DND-41 (cell line): ENCODE measurements at regions not wholly inside any gene's neighbourhood (a gene's known extent, or its start where the extent isn't known, plus 50 kb on each side); places are given as distances from the start of the nearest gene placed in this dataset.

ENCODE experiments used
- ATAC-seq: fragments of 200-7000 bp; cut with Tn5 transposase; 3 replicates; pipeline ENCODE4 v1.9.1; 2021; ENCODE audit warnings: low read depth; ENCODE audit not compliant: insufficient read depth
- DNase-seq: peaks from one replicate; pipeline ENCODE4 v3.0.0-alpha.2; 2020
- H2AFZ ChIP-seq: 2 replicates; pipeline ENCODE4 v1.6.0; 2012; ENCODE audit warnings: low read depth, low read length
- H3K27ac ChIP-seq: 2 replicates; pipeline ENCODE4 v1.5.1; 2012; ENCODE audit warnings: low read length, inconsistent platforms
- H3K27me3 ChIP-seq: fragments of 200-600 bp; sonication (generic); 2 replicates; pipeline ENCODE4 v1.6.0; 2012; ENCODE audit warnings: low read length, mild to moderate bottlenecking, inconsistent platforms; ENCODE audit not compliant: insufficient read depth, poor library complexity
- H3K36me3 ChIP-seq: 2 replicates; pipeline ENCODE4 v1.5.1; 2012; ENCODE audit warnings: low read length, inconsistent platforms; ENCODE audit not compliant: insufficient read depth
- H3K4me1 ChIP-seq: 2 replicates; pipeline ENCODE4 v1.5.1; 2012; ENCODE audit warnings: mild to moderate bottlenecking, low read length; ENCODE audit not compliant: insufficient read depth
- H3K4me2 ChIP-seq: 2 replicates; pipeline ENCODE4 v1.6.0; 2012; ENCODE audit warnings: mild to moderate bottlenecking, moderate library complexity, low read length, inconsistent platforms; ENCODE audit not compliant: insufficient read depth
- H3K4me3 ChIP-seq, 2 experiments: fragments of 200-600 bp in 1 of 2; shearing (Covaris generic) in 1 of 2; 2 replicates each; pipeline ENCODE4 v1.5.1; 2012 to 2016; ENCODE audit warnings: inconsistent platforms in 2 of 2, low read length in 2 of 2, mild to moderate bottlenecking in 2 of 2, low read depth in 1 of 2, moderate library complexity in 1 of 2
- H3K79me2 ChIP-seq: 2 replicates; pipeline ENCODE4 v1.6.0; 2012; ENCODE audit warnings: low read length, inconsistent platforms; ENCODE audit not compliant: insufficient read depth
- H3K9ac ChIP-seq: 2 replicates; pipeline ENCODE4 v1.6.0; 2012; ENCODE audit warnings: low read depth, mild to moderate bottlenecking, inconsistent platforms, low read length, moderate library complexity
- H3K9me3 ChIP-seq: 2 replicates; pipeline ENCODE4 v1.5.1; 2012; ENCODE audit warnings: low read length, moderate library complexity, mild to moderate bottlenecking, inconsistent platforms; ENCODE audit not compliant: insufficient read depth, severe bottlenecking
- H4K20me1 ChIP-seq: 2 replicates; pipeline ENCODE4 v1.6.0; 2012; ENCODE audit warnings: low read length; ENCODE audit not compliant: insufficient read depth
- CTCF ChIP-seq: IDR thresholded peaks from 2 replicates; pipeline ENCODE4 v1.5.1; 2012; ENCODE audit warnings: borderline replicate concordance, low read length, moderate library complexity, mild to moderate bottlenecking; ENCODE audit not compliant: poor library complexity, severe bottlenecking; ENCODE audit errors: extremely low read depth
- EZH2 ChIP-seq: IDR thresholded peaks from 3 replicates; pipeline ENCODE4 v1.6.1; 2012; ENCODE audit warnings: borderline replicate concordance, low read depth, mild to moderate bottlenecking, moderate library complexity, low read length, inconsistent platforms; ENCODE audit not compliant: severe bottlenecking

GRCh38 chr4:176883108-176883550 is 90.4 kb upstream of the VEGFC start:
- no peak for DNase-seq
- Histone ChIP-seq H3K4me2 (no peak overlapping the region), H3K4me1 (no peaks in the 10 kb centered on the region), H4K20me1 (no peaks in the 10 kb centered on the region), H3K9ac (no peak overlapping the region), H3K9me3 (no peaks in the 10 kb centered on the region), H3K4me3 (no peak overlapping the region), H3K79me2 (no peaks in the 10 kb centered on the region), H2AFZ (no peak overlapping the region), H3K36me3 (peaks cover 4% of the 10 kb centered on the region; the same call in 1 of the 2 replicates), H3K27me3 (no peaks in the 10 kb centered on the region), H3K27ac (no peak overlapping the region)
- TF ChIP-seq EZH2 (no peak), CTCF (no peak)
- ATAC-seq, result no peak

GRCh38 chr4:176883681-176884418 is 91.1 kb upstream of the VEGFC start:
- no peak overlapping the region for H3K4me3 ChIP-seq
- no peaks in the 10 kb centered on the region for H4K20me1 ChIP-seq
- no peak overlapping the region for H2AFZ ChIP-seq
- ATAC-seq (no peak; the same call in 2 of the 3 replicates), DNase-seq (no peak)
- TF ChIP-seq EZH2 (no peak), CTCF (no peak)
- no peak overlapping the region for H3K9ac ChIP-seq
- H3K79me2 ChIP-seq, result no peaks in the 10 kb centered on the region
- no peaks in the 10 kb centered on the region for H3K27me3 ChIP-seq
- H3K4me1 ChIP-seq, result no peaks in the 10 kb centered on the region
- H3K9me3 ChIP-seq, result no peaks in the 10 kb centered on the region
- peaks cover 1% of the 10 kb centered on the region; the same call in 1 of the 2 replicates for H3K36me3 ChIP-seq
- no peak overlapping the region for H3K4me2 ChIP-seq
- H3K27ac ChIP-seq, result no peak overlapping the region

GRCh38 chr4:176885224-176885623 is 92.5 kb upstream of the VEGFC start:
- no peak overlapping the region for H3K4me3 ChIP-seq
- no peak for TF ChIP-seq EZH2
- TF ChIP-seq CTCF, result no peak
- H3K4me2 ChIP-seq, result no peak overlapping the region
- H3K27me3 ChIP-seq, result no peaks in the 10 kb centered on the region
- ATAC-seq (no peak), DNase-seq (no peak)
- no peaks in the 10 kb centered on the region for H3K79me2 ChIP-seq
- H3K27ac ChIP-seq, result no peak overlapping the region
- H3K9me3 ChIP-seq, result no peaks in the 10 kb centered on the region
- H3K4me1 ChIP-seq, result no peaks in the 10 kb centered on the region
- H2AFZ ChIP-seq, result no peak overlapping the region
- no peak overlapping the region for H3K9ac ChIP-seq
- H3K36me3 ChIP-seq, result no peaks in the 10 kb centered on the region; the same call in 1 of the 2 replicates
- no peaks in the 10 kb centered on the region for H4K20me1 ChIP-seq
